GM18873 (cell line): ENCODE measurements at regions not wholly inside any gene's neighbourhood (a gene's known extent, or its start where the extent isn't known, plus 50 kb on each side); places are given as distances from the start of the nearest gene placed in this dataset.
"Not testable (repeated sequence)": the region's sequence is repeated elsewhere in the genome, so short reads cannot be mapped to it uniquely, and the experiment has no call there.

ENCODE experiments used
- ATAC-seq: cut with Tn5 transposase; IDR thresholded peaks from one replicate; pipeline ENCODE4 v1.9.1; 2021; ENCODE audit warnings: mild to moderate bottlenecking, moderate library complexity, moderate number of reproducible peaks; ENCODE audit not compliant: unreplicated experiment, low FRiP score

DNA sequence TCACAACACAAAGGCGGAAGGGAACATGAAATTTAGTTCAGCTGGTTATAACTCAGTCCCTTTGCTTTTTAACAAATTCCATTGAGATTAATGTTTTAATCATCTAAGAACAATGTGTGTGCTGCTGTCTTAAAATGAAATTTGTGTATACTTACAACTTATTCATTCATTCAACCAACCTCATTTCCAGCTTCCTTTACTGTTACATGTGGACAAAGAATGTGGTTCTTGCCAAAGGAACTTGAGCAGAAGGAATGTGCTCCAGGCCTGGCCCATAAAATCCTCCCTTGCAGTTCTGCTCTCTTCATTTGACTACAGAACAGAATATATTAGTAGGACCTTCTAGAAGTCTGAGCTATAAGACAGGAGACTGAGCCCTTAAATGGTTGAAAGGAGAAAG is 176.8 kb upstream of the GLRA2 start:
- no peak for ATAC-seq

DNA sequence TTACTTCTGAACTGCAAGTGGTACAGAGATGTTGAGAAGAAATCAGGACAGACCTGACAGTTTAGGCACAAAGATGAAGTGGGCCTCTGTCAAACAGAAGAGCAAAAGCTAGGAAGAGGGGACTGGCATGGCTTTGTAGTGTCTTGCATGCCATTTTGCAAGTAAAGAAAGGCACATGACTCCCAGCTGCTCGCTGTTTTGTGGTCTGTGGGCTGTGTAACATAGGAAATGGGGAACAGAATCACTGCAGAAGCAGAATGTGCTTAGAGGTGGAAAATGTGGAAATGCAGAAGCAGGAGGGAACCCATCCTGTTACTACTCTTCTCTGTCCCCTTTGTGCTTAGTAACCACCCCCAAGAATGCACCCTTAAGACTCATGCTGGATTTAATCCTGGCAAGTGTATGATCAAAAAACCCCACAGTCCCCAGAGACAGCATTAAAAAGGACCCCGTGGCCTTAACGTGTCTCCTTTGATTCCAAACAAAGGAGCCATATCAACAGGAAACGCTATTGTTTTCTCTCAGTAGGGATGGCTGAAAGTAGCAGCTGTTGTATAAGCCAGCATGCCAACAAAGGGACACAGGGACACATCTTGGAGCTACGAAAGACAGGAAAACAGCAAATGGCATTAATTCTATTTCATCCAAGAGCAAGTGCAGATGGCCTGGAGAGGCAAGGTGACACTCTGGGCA is 177.6 kb upstream of the GLRA2 start:
- ATAC-seq = no peak

DNA sequence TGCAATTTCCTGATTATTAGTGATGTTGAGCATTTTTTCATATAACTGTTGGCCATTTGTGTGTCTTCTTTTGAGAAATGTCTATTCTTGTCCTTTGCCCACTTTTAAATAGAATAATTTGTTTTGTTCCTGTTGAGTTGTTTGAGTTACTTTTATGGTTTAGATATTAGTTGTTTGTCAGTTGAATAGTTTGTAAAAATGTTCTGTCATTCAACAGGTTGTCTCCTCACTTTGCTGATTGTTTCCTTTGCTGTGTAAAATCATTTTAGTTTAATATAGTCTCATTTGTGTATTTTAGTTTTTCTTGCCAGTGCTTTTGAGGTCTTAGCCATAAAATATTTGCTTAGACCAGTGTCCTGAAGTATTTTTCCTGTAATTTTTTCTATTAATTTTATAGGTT is 181.8 kb upstream of the GLRA2 start:
- ATAC-seq = no peak

DNA sequence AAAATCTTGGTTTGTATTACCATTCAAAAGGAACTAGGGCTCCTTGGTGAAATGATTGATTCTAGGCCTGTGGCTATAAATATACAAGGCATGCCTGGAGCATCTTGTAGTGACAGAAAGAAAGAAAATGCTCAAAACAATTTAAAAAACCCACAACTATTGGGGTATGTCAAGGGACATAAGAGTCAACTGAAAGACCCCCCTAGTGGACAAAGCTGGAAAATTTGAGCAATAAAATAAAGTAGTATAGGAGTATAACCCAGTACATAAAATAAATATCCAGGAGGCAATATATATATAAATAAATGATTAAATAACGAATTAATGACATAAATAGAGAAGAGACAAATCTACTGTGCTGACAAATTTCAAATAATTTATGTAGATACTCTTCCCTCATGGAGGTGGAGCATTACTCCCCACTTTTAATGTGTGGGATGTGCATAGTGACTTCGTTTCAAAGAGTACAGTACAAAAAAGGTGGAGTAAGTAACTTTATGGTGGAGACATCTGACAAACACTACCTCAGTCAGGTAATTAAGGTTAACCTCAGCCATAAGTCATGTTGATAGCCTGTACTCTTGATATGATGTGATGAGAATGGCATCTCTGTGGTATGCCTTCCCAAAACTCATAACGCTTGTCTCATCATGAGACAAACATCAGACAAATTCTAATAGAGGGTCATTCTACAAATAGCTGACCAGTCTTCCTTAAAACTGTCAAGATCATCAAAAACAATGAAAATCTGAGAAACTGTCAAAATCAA is 185.0 kb upstream of the GLRA2 start:
- no peak for ATAC-seq

DNA sequence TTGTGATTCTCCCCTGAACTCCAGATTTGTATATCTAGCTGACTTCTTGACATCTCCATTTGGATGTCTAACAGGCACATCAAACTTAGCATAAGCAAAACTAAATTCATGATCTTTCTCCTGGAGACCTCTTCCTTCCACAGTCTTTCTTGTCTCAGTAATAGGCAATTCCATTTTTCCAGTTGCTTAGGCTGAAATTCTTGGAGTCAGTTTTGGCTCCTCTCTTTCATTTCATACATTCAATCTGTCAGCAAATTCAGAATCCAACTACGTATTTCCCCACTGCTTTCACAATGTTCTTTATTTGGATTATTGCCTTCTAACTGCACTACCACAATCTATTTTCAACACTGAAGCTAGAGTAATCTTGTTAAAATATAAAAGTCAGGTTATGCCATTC is 219.9 kb upstream of the GLRA2 start:
- ATAC-seq = no peak

DNA sequence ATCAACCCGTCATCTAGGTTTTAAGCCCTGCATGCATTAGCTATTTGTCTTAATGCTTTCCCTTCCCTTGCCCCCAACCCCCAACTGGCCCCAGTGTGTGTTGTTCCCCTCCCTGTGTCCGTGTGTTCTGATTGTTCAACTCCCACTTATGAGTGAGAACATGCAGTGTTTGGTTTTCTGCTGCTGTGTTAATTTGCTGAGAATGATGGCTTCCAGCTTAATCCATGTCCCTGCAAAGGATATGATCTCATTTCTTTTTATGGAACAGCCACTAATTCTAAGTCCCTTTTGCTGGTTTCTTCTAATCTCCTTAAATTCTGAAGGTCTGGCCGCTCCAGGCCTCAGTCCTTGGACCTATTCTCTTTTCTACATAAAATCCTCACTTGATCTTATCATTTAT is 220.4 kb upstream of the GLRA2 start:
- ATAC-seq = not testable (repeated sequence)

DNA sequence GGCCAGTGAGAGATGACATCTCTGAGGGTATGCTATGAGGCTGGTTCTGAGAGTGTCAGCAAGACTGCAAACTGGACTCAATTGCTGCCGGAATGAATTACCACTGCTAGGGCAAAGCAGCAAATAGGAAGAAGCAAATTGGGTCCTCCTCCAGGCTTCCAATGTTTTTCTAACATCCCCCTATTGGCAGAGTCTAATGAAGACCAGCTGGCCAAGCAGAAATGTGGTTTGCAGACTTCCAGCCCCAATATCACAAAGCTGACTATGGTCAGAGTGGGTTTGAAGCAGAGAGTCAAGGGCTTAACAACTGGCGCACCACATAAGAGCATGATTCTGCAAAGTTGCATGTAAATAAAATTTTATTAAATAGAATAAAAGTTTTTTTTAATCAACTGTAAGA is 225.4 kb upstream of the GLRA2 start:
- no peak for ATAC-seq

DNA sequence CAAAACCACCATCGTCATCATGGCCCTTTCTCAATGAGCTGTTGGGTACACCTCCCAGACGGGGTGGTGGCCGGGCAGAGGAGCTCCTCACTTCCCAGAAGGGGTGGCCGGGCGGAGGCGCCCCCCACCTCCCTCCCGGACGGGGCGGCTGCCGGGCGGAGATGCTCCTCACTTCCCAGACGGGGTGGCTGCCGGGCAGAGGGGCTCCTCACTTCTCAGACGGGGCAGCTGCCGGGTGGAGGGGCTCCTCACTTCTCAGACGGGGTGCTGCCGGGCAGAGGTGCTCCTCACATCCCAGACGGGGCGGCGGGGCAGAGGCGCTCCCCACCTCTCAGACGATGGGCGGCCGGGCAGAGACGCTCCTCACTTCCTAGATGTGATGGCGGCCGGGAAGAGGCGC is 226.8 kb upstream of the GLRA2 start:
- ATAC-seq = not testable (repeated sequence)

DNA sequence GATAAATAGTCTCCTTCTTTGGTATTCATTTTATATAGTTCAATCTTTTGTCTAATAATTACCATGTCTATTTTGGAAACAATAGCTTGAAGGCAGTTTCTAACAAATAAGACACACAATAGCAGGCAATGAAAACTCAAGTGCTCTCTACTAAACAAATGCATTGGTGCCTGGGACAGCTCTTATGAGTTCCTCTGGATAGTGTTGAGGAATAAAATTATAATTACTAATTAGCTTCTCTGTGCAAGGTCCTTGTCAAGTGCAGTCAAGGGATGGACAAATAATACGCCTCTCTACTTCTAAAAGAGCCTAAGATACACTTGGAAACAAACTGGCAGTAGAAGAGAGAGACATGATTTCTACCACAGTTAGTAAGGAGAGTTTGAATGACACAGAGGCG is 229.0 kb upstream of the GLRA2 start:
- ATAC-seq = no peak

DNA sequence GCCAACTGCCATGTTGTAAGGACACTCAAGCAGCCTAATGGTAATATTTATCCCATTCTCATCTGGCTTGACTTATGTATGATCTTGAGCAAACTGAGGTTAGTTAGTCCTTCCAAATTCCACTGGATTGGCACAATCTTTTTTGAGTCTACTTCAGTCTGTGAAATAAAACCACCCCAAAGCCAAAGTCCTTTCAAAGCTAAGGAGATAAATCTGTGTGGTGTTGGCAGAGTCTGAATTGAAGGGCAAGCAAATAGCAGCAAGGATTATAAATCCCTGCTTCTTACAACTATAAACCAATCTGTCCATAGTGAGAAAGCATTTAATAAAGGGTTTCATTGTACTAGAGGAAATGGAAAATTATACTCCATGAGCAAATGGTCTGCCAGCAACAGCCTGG is 233.9 kb upstream of the GLRA2 start:
- ATAC-seq = no peak

DNA sequence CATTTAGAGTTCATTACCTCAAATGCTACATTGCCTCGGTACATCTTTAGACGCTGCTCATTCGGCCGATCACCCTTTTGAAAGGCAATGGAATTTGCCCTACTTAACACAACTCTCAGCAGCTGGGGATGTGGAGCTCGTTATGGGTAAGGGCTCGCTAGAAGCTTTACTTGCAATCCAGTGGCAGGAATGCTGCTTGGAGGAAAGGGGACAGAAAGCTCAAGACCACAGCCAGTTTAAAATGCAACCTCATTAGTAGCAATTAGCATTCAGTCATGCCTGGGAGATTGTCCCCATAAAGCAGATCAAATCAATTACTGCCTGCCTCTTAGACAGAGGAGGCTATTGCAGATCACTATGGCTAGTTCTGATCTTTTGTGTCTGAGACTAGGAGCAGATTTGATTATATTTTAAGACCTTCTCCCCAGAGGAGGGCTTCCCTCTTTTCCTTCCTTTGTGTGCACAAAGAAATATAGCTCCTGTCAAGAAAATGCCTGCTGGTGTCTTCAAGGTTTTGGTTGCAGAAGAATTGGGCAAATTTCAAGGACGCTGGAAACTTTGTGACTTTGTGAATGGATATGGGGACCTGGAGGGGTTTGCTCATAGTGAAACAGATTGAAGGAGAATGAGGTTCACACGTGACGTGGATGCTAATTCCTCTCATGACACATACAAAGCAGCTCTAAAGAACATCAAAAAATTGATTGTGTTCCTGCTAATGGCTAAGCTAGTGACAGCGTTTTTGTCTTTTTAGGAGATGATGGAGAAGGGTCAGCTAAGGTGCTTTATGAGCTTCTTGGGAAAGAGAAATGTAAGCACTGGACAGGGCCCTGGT is 237.5 kb upstream of the GLRA2 start:
- no peak for ATAC-seq

DNA sequence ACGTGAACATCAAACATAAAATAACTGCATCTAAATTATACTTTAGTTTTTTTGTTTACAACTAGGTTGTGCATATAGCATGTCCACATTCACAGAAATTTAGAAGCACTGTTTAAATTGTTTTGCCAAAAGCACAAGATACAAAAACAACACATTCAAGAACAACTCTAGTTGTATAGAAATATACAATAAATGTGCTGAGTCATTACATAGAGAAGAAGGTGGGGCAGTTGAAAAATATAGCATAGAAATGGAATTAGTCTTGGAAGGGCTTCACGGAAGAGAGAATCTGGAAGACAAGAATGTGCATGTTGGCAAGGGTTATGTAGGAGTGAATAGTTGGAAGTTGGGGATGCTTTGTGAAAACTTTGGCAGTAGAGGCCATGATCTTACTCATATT is 239.0 kb upstream of the GLRA2 start:
- ATAC-seq = no peak

DNA sequence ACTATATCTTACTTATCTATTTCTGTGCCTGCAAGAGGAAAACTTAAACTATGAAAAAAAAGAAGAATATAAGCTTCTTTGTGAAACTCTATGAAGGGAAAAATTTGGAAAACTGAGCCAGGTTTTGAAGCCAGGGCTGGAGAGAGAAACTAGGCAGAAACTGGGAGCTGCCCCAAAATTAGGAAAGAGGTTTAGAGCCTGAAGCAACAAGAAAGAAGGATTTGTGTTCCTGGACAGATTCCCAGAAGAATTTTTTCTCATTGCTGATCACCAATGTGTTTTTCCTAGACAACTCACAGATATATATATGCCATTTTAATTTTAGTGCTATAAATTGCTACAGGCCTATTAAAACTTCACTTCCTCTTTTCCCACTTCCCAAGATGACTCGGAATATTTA is 245.0 kb upstream of the GEMIN8 start:
- ATAC-seq = no peak

DNA sequence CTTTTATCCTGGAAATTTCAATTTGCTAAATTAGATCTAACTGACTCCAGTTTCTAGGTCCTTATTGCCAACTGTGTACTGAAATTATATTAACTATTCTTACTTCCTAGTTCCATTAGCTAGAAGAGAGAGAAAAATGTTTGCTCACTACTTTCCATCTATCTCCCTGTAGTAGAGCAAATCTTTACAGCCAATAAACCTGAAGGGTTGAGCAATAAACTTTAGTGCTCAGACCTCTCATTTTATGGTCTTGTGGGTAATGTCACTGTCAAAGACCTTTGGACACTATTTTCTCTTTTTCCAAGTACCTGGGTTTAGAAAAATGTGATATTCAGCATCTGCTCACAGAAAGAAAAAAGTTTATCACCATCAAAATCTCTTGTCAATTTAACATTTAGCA is 237.5 kb upstream of the GEMIN8 start:
- ATAC-seq = no peak

DNA sequence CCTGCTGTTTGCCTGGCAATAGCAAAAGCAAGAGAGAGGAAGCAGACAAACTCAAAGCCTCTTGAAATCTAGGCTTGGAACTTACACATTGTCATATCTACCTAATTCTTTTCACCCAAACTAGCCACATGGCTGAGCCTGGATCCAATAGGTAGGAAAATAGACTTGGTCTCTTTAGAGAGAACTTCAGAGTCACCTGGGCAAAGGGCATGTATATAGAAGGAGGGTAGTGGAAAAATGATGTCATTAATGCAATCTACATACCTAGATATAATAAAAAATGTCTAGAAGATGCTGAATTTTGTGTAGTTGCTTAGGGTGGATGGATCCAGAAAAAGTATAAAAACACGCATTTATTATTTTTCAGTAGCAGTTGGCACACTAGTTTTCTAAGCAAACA is 237.0 kb upstream of the GEMIN8 start:
- no peak for ATAC-seq

DNA sequence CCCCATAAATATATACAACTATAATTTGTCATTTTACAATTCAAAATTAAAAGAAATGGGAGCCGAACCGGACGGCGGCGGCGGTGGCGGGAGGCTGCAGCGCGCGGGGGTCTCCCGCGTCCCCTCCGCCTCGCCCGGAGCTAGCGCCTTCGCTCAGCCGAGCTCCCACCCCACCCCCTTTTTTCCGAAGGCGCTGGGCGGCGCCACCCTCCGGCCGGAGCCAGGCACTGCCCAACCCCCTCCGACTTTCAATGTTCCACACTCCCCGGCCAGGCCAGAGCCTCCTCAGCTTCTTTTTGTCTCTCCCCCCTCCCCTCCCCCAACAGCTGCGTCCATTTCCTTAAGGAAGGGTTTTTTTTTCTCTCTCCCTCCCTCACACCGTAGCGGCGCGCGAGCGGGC is 214.1 kb upstream of the GEMIN8 start:
- no peak for ATAC-seq

DNA sequence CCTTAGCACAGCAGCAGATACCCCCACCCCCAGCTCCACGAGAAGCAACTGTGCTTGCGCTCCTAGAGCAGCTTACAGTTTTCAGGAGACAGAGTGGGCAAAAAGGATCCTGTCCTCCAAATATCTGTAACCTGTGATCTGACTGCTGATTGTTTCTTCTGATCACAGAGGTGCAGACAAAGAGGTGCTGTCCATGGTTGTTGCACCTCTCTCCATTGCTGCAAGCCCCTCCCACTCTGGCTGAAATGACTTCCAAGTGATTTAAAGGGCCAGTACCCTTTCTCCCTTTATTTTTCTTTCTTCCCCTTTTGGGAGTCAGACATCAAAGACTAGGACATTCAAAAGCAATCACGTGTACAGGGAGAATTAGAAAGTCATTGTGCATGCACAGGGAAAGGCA is 205.3 kb upstream of the GEMIN8 start:
- ATAC-seq = no peak

DNA sequence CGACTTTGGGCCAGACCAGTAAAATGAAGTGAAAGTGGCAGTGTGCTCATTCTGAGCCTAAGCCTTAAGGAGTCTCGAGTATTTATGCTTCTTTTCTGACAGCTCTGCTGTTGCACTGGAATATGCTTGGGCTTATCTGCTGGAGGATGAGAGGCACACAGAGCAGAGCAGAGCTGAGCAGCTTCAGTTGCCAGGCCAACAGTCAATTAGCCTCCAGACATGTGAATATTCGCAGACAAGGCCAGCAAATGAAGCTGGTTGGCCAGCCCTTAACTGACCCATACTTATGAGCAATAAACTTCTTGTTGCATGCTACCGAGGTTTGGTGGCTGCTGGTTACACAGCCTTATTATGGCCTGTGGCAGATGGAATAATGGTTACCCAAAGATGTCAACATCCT is 203.0 kb upstream of the GEMIN8 start:
- ATAC-seq = no peak

DNA sequence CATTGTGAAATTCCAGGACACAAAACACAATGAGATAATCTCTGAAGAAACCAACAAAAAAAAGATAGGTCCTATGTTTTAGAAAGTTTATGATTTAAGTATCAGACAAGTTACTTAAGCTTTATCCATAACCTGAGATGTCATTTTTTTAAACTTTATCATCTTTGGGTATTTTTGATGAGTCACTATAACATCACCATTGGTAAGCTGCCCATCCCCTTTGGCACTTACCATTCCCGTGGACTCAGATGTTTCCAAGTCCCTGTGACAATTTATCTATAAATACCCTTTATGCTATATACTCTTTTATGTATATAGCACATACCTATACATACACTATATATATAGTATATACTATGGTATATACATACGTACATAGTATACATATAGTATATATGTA is 198.9 kb upstream of the GEMIN8 start:
- ATAC-seq = no peak

DNA sequence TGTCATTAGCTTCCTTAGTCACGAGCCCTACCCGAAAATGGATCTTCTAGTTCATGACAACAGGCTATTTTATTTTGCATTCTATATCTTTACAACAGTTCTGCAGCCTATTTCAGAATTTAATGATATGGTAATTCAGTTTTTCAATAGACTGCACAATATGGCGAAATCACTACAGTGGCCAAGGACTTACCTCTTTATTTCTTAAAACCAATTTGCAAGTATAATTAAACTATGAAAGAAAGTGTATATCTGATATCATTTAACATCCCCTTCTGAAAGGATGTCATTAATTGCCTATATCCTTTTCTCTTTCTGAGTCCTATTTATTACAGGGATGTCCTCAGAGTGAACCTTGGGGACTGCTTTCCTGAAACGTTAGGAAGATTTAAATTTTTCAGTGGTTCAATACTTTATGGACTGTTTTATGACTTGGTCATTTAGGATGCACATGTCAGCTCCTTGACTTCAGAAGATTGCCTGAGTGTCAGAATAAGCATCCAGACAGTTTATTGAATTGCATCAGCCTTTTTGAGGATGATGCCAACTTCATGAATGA is 190.8 kb upstream of the GEMIN8 start:
- no peak for ATAC-seq

DNA sequence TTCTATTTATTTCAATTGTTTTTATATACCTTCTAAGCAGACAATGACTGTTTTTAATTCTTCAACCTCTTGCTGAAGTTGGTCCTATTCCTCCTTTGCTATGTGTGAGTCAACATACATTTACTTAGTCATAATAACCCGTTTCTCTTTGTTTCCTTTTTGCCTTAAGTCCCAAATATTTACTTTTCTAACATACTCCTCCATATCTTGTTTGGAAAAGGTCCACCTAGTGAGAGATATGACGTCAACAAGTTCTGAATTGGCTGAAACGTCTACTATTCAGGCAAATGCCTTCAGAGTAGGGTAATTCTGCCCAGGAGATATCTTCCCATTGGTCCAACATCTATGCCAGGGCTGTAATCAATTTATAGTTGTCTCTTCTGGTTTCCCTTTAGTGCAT is 179.3 kb upstream of the GEMIN8 start:
- no peak for ATAC-seq
